ENCODE measurements at regions not wholly inside any gene's neighbourhood (a gene's known extent, or its start where the extent isn't known, plus 50 kb on each side); places are given as distances from the start of the nearest gene placed in this dataset.

DNA sequence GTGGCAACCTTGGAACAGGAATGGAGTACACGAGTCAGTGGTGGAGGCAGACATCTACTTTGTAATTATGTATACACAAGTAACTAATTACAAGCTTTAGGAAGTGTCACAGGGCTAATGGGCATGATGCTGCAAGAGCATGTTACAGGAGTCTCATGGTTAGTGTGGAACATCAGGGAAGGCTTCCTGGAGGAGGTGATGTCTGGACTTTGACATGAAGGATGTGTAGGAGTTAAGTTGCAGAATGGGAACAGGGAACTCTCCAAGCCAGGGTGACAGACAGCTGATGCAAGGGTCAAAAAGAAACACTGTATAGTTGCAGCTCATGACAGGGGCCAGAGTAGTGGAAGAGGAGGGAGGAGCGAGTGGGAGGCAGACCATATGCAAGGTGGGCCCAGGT, 483.8 kb upstream of the EEF2KMT start:
- no peak for TF ChIP-seq EZH2 (IDR thresholded peaks at IDR 0.05; ENCODE audit: low read length, unreplicated experiment)
- TF ChIP-seq, protein P1, sequence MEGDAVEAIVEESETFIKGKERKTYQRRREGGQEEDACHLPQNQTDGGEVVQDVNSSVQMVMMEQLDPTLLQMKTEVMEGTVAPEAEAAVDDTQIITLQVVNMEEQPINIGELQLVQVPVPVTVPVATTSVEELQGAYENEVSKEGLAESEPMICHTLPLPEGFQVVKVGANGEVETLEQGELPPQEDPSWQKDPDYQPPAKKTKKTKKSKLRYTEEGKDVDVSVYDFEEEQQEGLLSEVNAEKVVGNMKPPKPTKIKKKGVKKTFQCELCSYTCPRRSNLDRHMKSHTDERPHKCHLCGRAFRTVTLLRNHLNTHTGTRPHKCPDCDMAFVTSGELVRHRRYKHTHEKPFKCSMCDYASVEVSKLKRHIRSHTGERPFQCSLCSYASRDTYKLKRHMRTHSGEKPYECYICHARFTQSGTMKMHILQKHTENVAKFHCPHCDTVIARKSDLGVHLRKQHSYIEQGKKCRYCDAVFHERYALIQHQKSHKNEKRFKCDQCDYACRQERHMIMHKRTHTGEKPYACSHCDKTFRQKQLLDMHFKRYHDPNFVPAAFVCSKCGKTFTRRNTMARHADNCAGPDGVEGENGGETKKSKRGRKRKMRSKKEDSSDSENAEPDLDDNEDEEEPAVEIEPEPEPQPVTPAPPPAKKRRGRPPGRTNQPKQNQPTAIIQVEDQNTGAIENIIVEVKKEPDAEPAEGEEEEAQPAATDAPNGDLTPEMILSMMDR (conservative IDR thresholded peaks at IDR 0.05; ENCODE audit: low read depth, low read length) = no peak
- TF ChIP-seq EZH2phosphoT487 (IDR thresholded peaks at IDR 0.05; ENCODE audit: borderline replicate concordance, low read length) = no peak
